ENCODE measurements at regions not wholly inside any gene's neighbourhood (a gene's known extent, or its start where the extent isn't known, plus 50 kb on each side); places are given as distances from the start of the nearest gene placed in this dataset.

- TF ChIP-seq ZNF704 (tag by site-specific recombination; IDR thresholded peaks at IDR 0.05) (no peak), ZSCAN16 (tag by site-specific recombination; IDR thresholded peaks at IDR 0.05) (no peak)
These were observed 397.9 kb downstream of the COG6 start for GRCh38 chr13:40053401-40053800.
